ENCODE measurements at regions not wholly inside any gene's neighbourhood (a gene's known extent, or its start where the extent isn't known, plus 50 kb on each side); places are given as distances from the start of the nearest gene placed in this dataset.

GRCh38 chrX:45633419-45633818 lies 432.7 kb upstream of the DIPK2B start:
- no peaks in the 10 kb centered on the region for H3K9me3 ChIP-seq (ENCODE audit: control insufficient read depth, insufficient read depth, low read depth, low read length)
- no peak overlapping the region for H3K4me3 ChIP-seq (ENCODE audit: low read depth, low read length)
- no peak overlapping the region for H3K27ac ChIP-seq (ENCODE audit: extremely low read depth, low read depth, low read length)
- TF ChIP-seq ZFP69B (tag by site-specific recombination; IDR thresholded peaks at IDR 0.05) = no peak
- no peak for TF ChIP-seq ZNF623 (tag by site-specific recombination; IDR thresholded peaks at IDR 0.05)
- no peak for TF ChIP-seq ZNF501 (tag by site-specific recombination; IDR thresholded peaks at IDR 0.05)
- TF ChIP-seq ZNF112 (tag by site-specific recombination; IDR thresholded peaks at IDR 0.05) = no peak
- TF ChIP-seq ZNF558 (tag by site-specific recombination; IDR thresholded peaks at IDR 0.05) = no peak
- H3K4me1 ChIP-seq (ENCODE audit: control insufficient read depth, insufficient read depth, low read length) = no peaks in the 10 kb centered on the region
- H3K36me3 ChIP-seq (ENCODE audit: control insufficient read depth in 2 of 2, insufficient read depth in 1 of 2, low read length in 2 of 2) = no peaks in the 10 kb centered on the region
- ChIA-PET CTCF (no interaction called here), POLR2A (no interaction called here)

DNA sequence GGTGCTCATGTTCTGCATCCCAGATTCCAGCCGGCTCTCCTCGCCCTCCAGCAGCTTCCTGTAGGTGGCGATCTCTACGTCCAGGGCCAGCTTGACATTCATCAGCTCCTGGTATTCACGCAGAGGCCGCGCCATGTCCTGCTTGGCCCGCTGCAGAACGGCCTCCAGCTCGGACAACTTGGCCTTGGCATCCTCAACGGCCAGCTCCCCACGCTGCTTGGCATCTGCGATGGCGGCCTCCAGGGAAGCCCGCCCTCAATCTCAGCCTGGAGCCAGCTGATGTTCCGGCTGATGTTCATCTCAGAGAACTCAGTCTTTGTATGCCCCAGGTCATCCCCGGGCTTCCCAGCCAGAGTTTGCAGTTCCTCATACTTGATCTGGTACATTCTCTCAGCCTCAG lies 431.8 kb upstream of the DIPK2B start:
- ChIA-PET CTCF (no interaction called here), POLR2A (no interaction called here)
- no peaks in the 10 kb centered on the region for H3K36me3 ChIP-seq (ENCODE audit: control insufficient read depth in 2 of 2, insufficient read depth in 1 of 2, low read length in 2 of 2)
- no peaks in the 10 kb centered on the region for H3K4me1 ChIP-seq (ENCODE audit: control insufficient read depth, insufficient read depth, low read length)
- no peak overlapping the region for H3K4me3 ChIP-seq (ENCODE audit: low read depth, low read length)
- no peaks in the 10 kb centered on the region for H3K9me3 ChIP-seq (ENCODE audit: control insufficient read depth, insufficient read depth, low read depth, low read length)
- no peak overlapping the region for H3K27ac ChIP-seq (ENCODE audit: extremely low read depth, low read depth, low read length)
- no peak for TF ChIP-seq ZNF621 (tag by site-specific recombination; IDR thresholded peaks at IDR 0.05)
- TF ChIP-seq ZNF274 (IDR thresholded peaks at IDR 0.05; ENCODE audit: low read length) = no peak
- TF ChIP-seq ZNF274 (tag by site-specific recombination; IDR thresholded peaks at IDR 0.05; ENCODE audit: borderline replicate concordance) = no peak
- TF ChIP-seq ZNF169 (tag by site-specific recombination; IDR thresholded peaks at IDR 0.05) = no peak
- no peak for TF ChIP-seq ZNF302 (tag by site-specific recombination; IDR thresholded peaks at IDR 0.05; ENCODE audit: low read depth)
- no peak for TF ChIP-seq ZNF529 (tag by site-specific recombination; IDR thresholded peaks at IDR 0.05; ENCODE audit: insufficient replicate concordance)

GRCh38 chrX:45630078-45630477 lies 429.4 kb upstream of the DIPK2B start:
- TF ChIP-seq ZBTB26 (tag by site-specific recombination; optimal IDR thresholded peaks at IDR 0.05) (no peak), ZNF510 (tag by site-specific recombination; IDR thresholded peaks at IDR 0.05; ENCODE audit: insufficient replicate concordance) (peak; percentile 99)
- CTCF ChIA-PET = no interaction called here
- Histone ChIP-seq H3K9me3 (ENCODE audit: control insufficient read depth, insufficient read depth, low read depth, low read length) (no peaks in the 10 kb centered on the region), H3K4me3 (ENCODE audit: low read depth, low read length) (no peak overlapping the region), H3K4me1 (ENCODE audit: control insufficient read depth, insufficient read depth, low read length) (no peaks in the 10 kb centered on the region), H3K27ac (ENCODE audit: extremely low read depth, low read depth, low read length) (no peak overlapping the region), H3K36me3 (ENCODE audit: control insufficient read depth in 2 of 2, insufficient read depth in 1 of 2, low read length in 2 of 2) (no peaks in the 10 kb centered on the region)
- POLR2A ChIA-PET = no interaction called here

- CTCF ChIA-PET = interaction anchor here (0.7 kb wide), 1 partner anchor 305 kb away, joined by 3 read pairs; no protein-coding TSS in a partner anchor
- POLR2A ChIA-PET = no interaction called here
- H3K4me3 ChIP-seq (ENCODE audit: low read depth, low read length) = no peak overlapping the region
- no peak overlapping the region for H3K27ac ChIP-seq (ENCODE audit: extremely low read depth, low read depth, low read length)
- H3K36me3 ChIP-seq (ENCODE audit: control insufficient read depth in 2 of 2, insufficient read depth in 1 of 2, low read length in 2 of 2) = no peaks in the 10 kb centered on the region
- no peaks in the 10 kb centered on the region for H3K9me3 ChIP-seq (ENCODE audit: control insufficient read depth, insufficient read depth, low read depth, low read length)
- no peaks in the 10 kb centered on the region for H3K4me1 ChIP-seq (ENCODE audit: control insufficient read depth, insufficient read depth, low read length)
- TF ChIP-seq, protein P1, sequence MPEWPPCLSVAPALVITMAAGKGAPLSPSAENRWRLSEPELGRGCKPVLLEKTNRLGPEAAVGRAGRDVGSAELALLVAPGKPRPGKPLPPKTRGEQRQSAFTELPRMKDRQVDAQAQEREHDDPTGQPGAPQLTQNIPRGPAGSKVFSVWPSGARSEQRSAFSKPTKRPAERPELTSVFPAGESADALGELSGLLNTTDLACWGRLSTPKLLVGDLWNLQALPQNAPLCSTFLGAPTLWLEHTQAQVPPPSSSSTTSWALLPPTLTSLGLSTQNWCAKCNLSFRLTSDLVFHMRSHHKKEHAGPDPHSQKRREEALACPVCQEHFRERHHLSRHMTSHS (tag by site-specific recombination; IDR thresholded peaks at IDR 0.05) = no peak
- TF ChIP-seq ZNF600 (tag by site-specific recombination; IDR thresholded peaks at IDR 0.05) (no peak), SALL2 (tag by site-specific recombination; IDR thresholded peaks at IDR 0.05; ENCODE audit: borderline replicate concordance) (no peak), ZNF692 (tag by site-specific recombination; IDR thresholded peaks at IDR 0.05) (no peak), REPIN1 (tag by site-specific recombination; IDR thresholded peaks at IDR 0.05; ENCODE audit: low read depth) (no peak), ZNF350 (tag by site-specific recombination; IDR thresholded peaks at IDR 0.05) (no peak), HOXD13 (CRISPR knock-in tag; IDR thresholded peaks at IDR 0.05; ENCODE audit: borderline replicate concordance) (no peak), ZNF664 (tag by site-specific recombination; IDR thresholded peaks at IDR 0.05) (no peak), ZNF302 (tag by site-specific recombination; IDR thresholded peaks at IDR 0.05; ENCODE audit: low read depth) (no peak), ZNF48 (tag by site-specific recombination; IDR thresholded peaks at IDR 0.05) (no peak), ZNF248 (tag by site-specific recombination; IDR thresholded peaks at IDR 0.05) (no peak), ATF2 (tag by site-specific recombination; IDR thresholded peaks at IDR 0.05; ENCODE audit: low read depth) (no peak), ZSCAN30 (tag by site-specific recombination; IDR thresholded peaks at IDR 0.05) (no peak), MZF1 (tag by site-specific recombination; IDR thresholded peaks at IDR 0.05; ENCODE audit: borderline replicate concordance) (no peak)
These were observed 427.4 kb upstream of the DIPK2B start for GRCh38 chrX:45628041-45628440.

Data from HEK293 (cell line).